ENCODE measurements at regions not wholly inside any gene's neighbourhood (a gene's known extent, or its start where the extent isn't known, plus 50 kb on each side); places are given as distances from the start of the nearest gene placed in this dataset.
"Not testable (repeated sequence)": the region's sequence is repeated elsewhere in the genome, so short reads cannot be mapped to it uniquely, and the experiment has no call there.

- DNase-seq (ENCODE audit: low read depth) = no peak
Measured at GRCh38 chr21:35311985-35312384, 262.9 kb upstream of the RUNX1 start.

DNA sequence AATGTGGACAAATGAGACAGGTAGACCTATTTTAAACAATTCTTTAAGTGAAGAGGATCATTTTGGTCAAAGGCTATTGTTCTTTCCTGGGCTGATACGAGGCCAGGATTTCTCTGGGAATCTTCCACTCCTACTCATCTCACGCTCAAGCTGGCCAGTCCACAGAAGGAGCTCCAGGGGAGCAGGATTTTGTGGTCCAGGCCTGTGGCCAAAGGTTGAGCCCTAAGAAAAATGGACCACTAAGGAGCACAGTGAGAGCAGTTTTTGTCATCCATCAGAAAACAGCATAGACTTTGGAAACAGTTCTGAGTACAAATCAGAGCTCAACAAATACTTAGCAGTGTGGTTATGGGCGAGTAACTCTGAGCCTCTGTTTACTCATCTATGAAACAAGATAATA lies 260.2 kb upstream of the RUNX1 start:
- DNase-seq (ENCODE audit: low read depth) = no peak

- DNase-seq (ENCODE audit: low read depth) = no peak
Measured at GRCh38 chr21:35303085-35303484, 254.0 kb upstream of the RUNX1 start.

DNA sequence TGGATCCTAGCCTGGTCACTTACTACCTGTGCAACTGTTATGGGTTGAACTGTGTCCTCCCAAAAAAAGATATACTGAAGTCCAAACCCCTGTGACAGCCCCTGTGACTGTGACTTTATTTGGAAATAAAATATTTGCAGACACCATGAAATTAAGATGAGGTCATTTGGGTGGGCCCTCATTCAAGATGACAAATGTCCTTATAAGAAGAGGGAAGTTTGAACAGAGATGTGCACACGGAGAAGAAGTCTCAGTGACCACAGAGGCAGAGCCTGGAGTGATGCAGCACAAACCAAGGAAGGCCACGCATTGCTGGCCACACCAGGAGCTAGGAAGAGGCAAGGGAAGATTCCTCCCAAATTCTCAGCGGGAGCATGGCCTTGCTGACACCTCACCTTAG lies 249.7 kb upstream of the RUNX1 start:
- no peak for DNase-seq (ENCODE audit: low read depth)

- DNase-seq (ENCODE audit: low read depth) = no peak
Measured at GRCh38 chr21:35297665-35298064, 248.6 kb upstream of the RUNX1 start.

- DNase-seq (ENCODE audit: low read depth) = no peak
Measured at GRCh38 chr21:35294231-35294898, 245.3 kb upstream of the RUNX1 start.

DNA sequence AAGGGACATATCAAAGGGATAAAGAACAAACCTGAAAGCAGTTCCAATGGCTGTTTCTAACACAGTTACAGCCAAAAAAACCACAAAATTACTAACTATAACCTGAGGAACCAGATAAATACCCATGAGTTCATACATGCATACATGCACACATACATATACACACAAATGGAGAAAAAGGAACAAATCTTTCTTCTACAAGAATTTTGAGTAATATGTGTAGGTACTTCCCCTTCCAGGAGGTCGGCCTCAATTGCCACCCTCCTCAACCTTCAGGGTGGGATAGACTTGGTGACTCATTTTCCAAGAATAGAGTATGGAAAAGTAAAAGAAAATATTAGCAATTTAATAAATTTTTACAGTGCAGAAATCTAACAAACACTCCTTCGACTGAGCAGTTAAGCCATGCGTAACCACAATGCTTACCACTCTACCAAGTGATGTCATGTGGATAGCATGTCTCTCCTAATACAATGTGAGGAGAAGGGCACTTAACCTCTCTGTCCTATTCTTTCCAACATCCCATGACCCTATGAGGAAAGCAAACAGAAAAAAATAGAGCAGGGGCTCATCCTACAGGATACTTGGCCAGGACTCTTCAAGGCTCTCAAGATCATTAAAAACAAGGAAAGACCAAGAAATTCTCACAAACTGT lies 243.0 kb upstream of the RUNX1 start:
- DNase-seq (ENCODE audit: low read depth) = no peak

- DNase-seq (ENCODE audit: low read depth) = no peak
Measured at GRCh38 chr21:35291034-35291433, 241.9 kb upstream of the RUNX1 start.

- no peak for DNase-seq (ENCODE audit: low read depth)
Measured at GRCh38 chr21:35288238-35288637, 239.1 kb upstream of the RUNX1 start.

GRCh38 chr21:35284199-35284598 lies 235.1 kb upstream of the RUNX1 start:
- no peak for DNase-seq (ENCODE audit: low read depth)

DNA sequence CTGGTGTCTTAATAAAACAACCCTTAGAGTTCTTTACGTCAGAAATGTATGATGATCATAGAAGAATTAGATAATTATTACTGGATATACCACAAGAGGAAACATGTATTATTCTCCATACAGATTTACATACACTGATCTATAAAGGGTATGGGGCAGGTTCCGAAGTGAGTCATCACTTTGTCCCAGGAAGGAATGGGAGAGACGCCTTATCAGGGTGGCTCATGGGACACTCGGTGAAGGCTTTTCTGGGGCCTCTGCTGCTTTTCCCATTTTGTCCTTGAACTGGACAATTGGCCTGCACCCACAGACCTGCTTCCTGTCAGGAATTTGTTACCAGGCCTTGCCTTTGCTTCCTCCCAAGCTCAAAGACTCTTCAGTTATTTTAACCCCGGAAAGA lies 233.8 kb upstream of the RUNX1 start:
- no peak for DNase-seq (ENCODE audit: low read depth)

- DNase-seq (ENCODE audit: low read depth) = no peak
Measured at GRCh38 chr21:35281956-35282355, 232.9 kb upstream of the RUNX1 start.

DNA sequence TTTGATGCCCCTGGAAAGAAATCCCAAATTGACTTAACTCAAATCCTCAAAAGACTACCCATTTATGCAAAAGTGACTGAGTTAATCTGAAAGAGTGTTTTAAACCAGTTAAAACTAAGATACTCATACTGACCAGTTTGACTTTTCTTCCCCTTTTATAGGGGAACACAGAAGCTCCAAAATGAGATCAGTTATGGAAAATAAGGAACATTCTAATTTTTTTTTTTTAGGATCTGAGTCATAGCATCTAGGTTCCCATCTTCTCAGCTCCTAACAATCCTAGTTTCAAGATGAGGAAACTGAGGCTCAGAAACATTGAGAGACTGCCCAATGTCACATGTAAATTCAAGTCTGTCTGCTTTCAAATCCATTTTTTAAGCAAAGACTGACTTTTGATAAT lies 231.1 kb upstream of the RUNX1 start:
- DNase-seq (ENCODE audit: low read depth) = no peak

GRCh38 chr21:35275776-35276175 lies 226.7 kb upstream of the RUNX1 start:
- no peak for DNase-seq (ENCODE audit: low read depth)

- no peak for DNase-seq (ENCODE audit: low read depth)
Measured at GRCh38 chr21:35274923-35275322, 225.8 kb upstream of the RUNX1 start.

GRCh38 chr21:35274090-35274489 lies 225.0 kb upstream of the RUNX1 start:
- DNase-seq (ENCODE audit: low read depth) = no peak

GRCh38 chr21:35273333-35273732 lies 224.2 kb upstream of the RUNX1 start:
- no peak for DNase-seq (ENCODE audit: low read depth)

DNA sequence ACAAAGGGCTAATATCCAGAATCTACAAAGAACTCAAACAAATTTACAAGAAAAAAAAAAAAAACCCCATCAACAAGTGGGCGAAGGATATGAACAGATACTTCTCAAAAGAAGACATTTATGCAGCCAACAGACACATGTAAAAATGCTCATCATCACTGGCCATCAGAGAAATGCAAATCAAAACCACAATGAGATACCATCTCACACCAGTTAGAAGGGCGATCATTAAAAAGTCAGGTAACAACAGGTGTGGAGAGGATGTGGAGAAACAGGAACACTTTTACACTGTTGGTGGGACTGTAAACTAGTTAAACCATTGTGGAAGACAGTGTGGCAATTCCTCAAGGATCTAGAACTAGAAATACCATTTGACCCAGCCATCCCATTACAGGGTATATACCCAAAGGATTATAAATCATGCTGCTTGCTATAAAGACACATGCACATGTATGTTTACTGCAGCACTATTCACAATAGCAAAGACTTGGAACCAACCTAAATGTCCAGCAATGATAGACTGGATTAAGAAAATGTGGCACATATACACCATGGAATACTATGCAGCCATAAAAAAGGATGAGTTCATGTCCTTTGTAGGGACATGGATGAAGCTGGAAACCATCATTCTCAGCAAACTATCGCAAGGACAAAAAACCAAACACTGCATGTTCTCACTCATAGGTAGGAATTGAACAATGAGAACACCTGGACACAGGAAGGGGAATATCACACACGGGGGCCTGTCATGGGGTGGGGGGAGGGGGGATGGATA lies 222.4 kb upstream of the RUNX1 start:
- DNase-seq (ENCODE audit: low read depth) = not testable (repeated sequence)

DNA sequence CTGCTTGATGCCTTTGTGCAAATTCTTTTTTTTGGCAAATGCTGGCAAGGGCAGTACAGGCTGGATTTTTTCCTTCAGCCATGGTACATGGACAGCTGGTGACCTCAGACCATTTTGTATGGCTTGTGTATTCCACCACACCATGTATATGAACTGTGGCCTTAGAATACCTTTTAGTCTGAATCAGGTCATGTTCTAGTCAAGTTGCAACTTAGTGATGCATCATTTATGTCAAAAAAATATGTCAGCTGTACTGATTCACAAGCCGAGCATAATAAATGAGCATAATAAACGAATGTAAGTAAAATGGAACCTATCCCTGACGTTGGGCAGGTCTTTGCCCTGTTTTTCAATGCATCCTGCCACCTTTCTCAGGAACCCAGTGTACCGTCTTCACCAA lies 219.7 kb upstream of the RUNX1 start:
- no peak for DNase-seq (ENCODE audit: low read depth)

- no peak for DNase-seq (ENCODE audit: low read depth)
Measured at GRCh38 chr21:35268261-35268660, 219.2 kb upstream of the RUNX1 start.

DNA sequence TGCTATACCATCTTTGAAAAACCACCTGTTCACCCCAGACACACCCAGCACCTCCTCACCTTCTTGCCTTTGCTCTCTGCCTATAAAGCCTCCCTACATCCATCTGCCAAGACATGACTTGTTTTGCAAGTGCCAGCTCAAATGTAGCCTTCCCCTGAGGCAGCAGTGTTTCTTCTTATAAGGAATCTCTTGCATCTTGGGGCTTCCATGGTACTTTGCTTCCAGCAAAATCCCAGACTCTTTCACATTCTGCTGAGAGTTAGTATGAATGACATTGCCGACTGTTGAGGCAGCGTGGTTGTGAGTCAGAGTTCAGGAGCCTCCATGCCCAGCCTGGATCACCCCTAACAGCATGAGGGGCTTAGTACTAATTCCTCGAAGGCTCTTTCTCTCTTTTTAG lies 217.4 kb upstream of the RUNX1 start:
- no peak for DNase-seq (ENCODE audit: low read depth)

- no peak for DNase-seq (ENCODE audit: low read depth)
Measured at GRCh38 chr21:35265170-35265877, 216.2 kb upstream of the RUNX1 start.

DNA sequence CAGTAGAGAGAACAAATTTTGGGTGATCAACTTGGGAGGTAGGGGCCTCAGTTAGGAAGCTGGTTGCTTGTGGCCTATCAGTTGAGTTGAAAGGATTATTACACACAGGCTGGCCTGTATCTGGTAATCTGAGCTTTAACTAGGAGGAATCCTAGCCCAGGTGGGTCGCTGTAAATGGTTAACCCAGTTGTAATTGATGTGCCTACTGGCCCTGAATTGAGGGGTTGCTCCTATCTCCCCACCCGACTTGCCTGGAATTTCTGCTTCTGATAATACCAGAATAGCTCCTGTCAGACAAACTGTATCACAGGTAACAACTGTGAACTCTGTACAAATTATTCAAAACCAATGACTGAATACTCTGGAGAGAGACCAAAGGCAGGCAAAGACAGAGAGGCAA lies 210.4 kb upstream of the RUNX1 start:
- no peak for DNase-seq (ENCODE audit: low read depth)
